Superior temporal gyrus (tissue), 1 donor: ENCODE measurements at regions not wholly inside any gene's neighbourhood (a gene's known extent, or its start where the extent isn't known, plus 50 kb on each side); places are given as distances from the start of the nearest gene placed in this dataset.
"Not testable (repeated sequence)": the region's sequence is repeated elsewhere in the genome, so short reads cannot be mapped to it uniquely, and the experiment has no call there.

Experiments
- DNase-seq: peaks from one replicate; pipeline ENCODE4 v3.0.0-alpha.2; 2016; ENCODE audit errors: extremely low spot score

DNA sequence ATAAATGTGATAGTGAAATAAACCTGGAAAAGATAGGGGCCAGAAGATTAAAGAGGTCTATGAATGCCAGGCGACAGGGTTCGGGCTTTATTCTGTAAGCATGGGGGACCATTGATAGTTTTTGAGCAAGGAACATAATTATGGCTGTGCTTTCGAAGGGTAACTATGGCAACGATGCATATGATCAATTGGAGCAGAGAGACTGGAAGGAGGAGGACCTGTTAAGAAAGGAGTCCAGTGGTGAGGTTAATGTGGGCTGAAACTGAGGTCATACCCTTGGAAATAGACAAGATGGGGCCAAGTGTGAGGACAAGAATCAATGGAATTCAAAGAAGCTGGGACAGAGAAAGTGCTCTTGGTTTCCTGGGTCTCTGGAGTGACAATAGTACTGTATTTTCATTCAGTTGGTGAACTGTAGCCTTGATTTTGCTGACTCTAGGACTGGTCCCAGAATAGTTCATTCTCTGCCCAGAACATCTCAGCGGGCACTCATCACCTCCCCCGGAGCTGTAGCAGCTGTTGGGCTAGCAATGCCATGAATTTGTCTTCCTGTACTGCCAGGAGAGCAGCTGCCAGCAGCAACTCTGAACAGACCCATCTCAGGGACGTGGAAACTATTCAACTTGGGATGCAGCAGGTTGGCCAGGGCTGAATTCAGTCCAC is 108.4 kb downstream of the SRGAP2 start:
- DNase-seq = peak; percentile 43

- not testable (repeated sequence) for DNase-seq
These were observed 108.9 kb downstream of the SRGAP2 start for GRCh38 chr1:206312274-206312665.

GRCh38 chr1:206314951-206315636 is 111.8 kb downstream of the SRGAP2 start:
- DNase-seq = not testable (repeated sequence)

DNA sequence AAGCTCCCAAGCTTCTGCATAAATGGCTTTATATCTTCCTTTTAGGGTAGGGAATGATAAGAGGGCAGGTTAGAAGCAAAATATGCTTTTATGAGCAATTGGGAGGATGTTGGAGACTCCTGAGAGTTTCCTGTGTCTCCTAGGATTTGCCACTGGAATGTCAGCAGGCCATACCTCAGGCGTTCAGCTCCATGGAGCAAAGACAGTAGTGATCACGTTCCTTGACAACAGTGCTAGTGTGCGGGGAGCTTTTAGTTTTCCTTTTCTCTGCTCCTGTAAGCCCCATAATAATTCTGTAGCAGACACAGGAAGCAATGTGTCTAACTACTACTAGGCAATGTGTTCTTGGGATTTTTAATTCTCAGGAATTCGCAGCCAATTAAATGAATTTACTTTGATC is 113.6 kb downstream of the SRGAP2 start:
- DNase-seq = not testable (repeated sequence)

- peak; percentile 6 for DNase-seq
These were observed 114.7 kb downstream of the SRGAP2 start for GRCh38 chr1:206317878-206318514.

DNA sequence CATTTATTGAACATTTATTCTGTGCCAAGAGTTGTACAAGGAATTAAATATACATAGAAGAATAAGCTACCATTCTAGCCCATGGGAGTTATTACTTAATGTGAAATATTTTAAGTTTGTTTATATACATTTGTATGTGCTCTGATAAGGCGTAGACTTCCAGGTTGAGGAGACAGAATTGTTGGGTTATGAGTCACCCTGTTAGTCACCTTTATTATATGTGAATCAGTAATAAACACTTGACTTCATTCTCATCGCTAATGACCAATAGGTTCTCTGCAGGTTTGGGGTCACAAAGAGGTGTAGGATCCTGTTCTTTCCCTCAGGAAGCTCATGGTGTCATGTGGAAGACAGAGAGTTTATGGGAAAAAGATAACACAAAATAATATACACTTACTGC is 116.9 kb downstream of the SRGAP2 start:
- not testable (repeated sequence) for DNase-seq

- DNase-seq = not testable (repeated sequence)
These were observed 123.0 kb downstream of the SRGAP2 start for GRCh38 chr1:206326159-206326939.

GRCh38 chr1:206331597-206331996 is 128.3 kb downstream of the SRGAP2 start:
- DNase-seq = not testable (repeated sequence)

- not testable (repeated sequence) for DNase-seq
These were observed 130.0 kb downstream of the SRGAP2 start for GRCh38 chr1:206333316-206333715.

GRCh38 chr1:206333897-206334296 is 130.6 kb downstream of the SRGAP2 start:
- DNase-seq = not testable (repeated sequence)

DNA sequence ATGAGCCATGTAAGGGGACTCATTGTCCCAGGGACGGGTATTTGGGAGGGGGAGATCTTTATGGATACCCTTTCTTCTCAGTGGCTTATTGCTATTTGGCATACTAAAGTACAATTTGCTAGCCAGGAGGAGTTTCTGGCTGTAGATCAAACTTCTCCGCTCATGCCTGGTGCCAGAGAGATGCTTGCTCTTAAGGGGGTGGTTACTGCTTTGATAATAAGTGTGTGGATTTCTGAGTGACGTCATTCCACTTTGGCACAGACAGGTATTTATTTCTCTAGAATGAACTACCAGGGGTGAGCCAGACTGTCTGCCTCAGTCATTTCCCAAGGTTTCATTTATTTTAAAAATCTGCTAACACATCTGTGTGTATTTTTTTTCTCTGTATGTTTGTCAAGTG is 131.1 kb downstream of the SRGAP2 start:
- DNase-seq = not testable (repeated sequence)

DNA sequence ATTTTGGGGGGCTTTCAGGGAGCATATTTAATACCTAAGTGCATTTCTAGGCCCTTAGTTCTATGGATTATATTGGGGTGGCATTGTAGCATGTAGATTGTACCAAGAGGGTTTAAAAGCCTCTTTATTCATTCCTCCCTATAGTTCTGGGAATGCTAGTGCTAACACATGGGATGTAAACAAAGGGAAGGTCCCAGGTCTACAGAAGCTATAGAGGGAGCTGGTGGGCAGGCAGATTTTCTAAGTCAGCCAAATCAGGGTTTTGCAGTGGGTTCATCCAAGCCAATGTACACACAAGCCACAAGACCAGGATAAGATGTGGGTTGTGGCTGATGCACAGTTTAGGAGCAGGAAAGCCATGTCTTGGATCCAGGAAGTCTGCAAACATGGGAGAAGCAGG is 131.8 kb downstream of the SRGAP2 start:
- not testable (repeated sequence) for DNase-seq

DNA sequence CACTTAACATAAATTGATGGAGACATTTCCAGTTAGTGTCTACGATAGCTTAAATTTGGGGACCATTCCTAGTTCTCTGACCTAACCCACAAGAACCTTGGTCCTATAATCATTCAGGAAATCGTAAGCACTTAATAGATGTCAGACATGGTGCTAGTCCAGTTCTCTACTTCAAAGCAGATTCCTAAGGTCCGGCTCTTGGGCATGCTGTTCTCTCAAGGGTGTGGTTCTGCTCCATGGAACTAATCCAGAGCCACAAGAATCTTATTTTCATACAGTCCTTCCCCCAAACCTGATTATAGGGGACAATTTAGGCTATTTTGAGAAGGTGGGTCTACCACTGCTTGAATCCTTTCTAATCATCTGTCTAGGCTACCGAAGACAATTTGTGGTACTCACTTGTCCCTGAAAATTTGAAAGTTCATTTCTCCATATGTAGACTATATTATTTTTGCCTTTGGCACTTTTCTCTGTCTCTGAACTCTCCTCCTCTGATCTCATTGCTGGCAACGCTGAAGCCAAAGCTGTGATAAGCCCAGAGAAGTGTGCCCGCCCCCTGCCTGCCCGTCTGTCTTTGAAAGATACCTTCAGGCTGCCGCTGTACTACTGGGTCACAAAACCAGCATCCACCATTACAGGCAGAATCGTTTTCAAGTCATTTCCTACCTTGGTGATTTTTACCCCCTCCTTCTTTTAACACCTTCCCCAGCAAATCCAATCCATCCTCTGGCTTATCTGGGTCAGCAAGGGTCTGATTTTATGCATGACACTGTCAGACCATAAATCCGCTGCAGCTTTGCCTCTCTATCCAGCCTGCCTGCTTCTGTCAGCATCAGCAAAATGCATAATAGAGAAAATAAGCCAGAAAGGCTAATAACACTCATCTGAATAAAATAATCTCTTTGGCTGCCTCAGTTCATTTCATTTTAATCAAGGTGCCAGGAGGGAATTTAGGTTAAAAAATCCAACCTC is 132.8 kb downstream of the SRGAP2 start:
- not testable (repeated sequence) for DNase-seq

DNA sequence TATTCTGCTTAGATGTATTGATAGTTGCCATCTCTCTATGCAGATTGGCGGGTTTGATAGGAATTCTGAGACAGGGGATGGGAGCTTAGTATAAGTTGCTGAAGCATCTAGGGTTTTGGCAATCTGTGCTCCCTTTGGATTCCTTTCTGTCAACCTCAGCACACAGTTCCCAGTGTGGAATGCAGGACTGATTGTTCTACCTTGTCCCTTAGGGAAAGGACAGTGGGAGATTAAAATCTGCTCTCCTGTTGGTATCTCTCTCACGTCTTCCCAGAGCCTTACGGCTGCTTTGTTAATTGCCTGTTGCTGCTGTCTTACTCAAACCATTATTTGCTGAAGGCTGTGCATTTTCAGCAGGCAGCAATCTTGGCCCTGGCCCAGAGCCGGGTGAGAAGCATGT is 133.3 kb upstream of the IKBKE start:
- DNase-seq = not testable (repeated sequence)

- not testable (repeated sequence) for DNase-seq
These were observed 119.6 kb upstream of the IKBKE start for GRCh38 chr1:206350493-206351275.

DNA sequence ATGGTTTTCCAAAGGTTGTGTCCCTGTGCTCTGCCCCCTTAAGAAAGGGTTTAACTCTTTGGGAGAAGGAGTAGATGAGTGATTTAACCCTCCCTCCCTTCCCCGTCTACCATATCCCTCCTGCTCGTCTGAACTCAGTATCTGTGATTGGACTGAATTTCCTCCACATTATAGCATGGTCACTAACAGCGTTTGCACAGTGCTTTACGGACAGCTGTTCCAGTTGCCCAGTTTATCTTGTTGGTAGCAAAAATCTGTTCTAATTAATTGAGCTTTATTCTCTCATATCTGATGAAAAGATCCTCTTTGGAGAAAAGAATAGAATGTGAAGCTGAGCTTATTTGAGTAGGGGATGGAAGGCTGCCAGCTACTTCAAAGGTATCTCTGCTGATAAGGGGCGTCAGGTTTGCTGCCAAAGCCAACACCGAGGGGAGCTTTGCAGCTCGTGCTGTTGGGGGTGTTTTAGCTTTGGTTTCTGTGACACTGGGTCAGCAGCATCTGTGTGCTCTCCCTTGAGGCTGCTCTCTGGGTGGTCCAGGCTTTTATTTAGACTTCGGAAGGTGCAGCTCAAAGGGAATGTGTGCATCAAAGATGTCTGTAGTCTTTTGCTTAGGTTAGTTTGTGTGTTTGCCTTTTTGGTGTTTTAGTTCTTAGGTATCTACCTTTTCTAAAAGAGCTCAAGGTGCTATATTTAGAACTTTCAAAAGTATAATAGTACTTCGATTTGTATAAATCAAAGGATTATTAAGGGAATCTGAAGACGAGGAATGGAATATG is 118.8 kb upstream of the IKBKE start:
- not testable (repeated sequence) for DNase-seq

- not testable (repeated sequence) for DNase-seq
These were observed 114.0 kb upstream of the IKBKE start for GRCh38 chr1:206356310-206356709.

DNA sequence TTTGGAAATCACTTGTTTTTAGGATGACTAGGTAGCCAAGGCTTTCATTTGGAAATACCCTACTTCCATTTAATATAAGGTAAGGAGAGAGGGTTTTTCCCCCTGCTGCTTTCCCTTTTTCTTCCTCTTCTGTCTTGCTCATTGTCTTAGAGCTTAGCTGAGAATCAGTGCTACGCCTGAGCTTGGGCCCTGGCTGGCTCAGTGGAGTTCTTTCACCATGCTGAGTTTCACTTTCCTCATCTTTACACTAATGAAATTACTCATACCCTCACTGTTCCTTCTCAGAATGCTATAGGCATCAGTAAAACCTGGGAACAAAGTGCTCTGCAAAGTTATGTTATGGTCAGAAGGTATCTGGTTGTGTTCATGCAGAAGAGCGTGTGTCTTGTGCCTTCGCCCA is 112.3 kb upstream of the IKBKE start:
- not testable (repeated sequence) for DNase-seq

DNA sequence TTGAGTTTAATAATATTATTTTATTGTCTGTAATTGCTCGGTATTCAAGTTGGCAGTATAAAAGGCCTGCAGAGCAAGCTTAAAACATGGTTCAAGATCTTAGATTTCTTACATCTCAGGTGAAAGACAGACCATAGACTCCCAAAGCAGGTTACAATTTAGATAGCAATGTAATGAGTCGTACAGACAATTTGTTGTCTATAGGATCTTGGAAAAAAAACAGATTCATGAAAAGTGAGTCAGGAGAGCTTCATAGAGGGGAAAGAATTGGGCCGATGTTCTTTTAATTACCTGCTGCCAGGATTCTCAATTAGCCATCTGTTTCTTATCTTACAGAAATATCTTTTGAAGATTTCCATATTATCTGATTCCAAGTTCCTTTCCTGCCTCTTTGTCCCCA is 111.5 kb upstream of the IKBKE start:
- not testable (repeated sequence) for DNase-seq
